ENCODE measurements at regions not wholly inside any gene's neighbourhood (a gene's known extent, or its start where the extent isn't known, plus 50 kb on each side); places are given as distances from the start of the nearest gene placed in this dataset.

- no peak for DNase-seq (ENCODE audit: low read depth)
These were observed 238.2 kb downstream of the EFNB2 start for GRCh38 chr13:106297283-106297682.

DNA sequence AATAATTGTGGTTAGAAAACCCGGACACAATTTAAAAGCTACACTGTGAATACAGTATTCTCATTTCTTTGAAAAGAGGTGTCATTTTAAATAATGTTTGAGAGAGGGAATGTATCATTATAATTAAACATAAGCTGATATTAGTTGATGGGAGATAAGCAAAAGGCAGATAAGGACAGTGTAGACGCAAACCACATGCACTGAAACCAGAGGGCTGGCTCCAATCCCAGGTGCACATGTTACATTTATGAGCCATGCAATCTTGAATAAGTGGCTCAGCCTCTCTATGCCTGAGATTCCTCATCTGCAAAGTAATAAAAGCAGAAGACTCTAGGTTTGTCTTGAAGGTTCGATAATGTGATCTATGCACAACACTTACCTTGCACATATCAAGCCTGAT, 238.7 kb downstream of the EFNB2 start:
- DNase-seq (ENCODE audit: low read depth) = no peak

- no peak for DNase-seq (ENCODE audit: low read depth)
These were observed 239.5 kb downstream of the EFNB2 start for GRCh38 chr13:106295971-106296370.

GRCh38 chr13:106291006-106291405, 244.5 kb downstream of the EFNB2 start:
- no peak for DNase-seq (ENCODE audit: low read depth)

DNA sequence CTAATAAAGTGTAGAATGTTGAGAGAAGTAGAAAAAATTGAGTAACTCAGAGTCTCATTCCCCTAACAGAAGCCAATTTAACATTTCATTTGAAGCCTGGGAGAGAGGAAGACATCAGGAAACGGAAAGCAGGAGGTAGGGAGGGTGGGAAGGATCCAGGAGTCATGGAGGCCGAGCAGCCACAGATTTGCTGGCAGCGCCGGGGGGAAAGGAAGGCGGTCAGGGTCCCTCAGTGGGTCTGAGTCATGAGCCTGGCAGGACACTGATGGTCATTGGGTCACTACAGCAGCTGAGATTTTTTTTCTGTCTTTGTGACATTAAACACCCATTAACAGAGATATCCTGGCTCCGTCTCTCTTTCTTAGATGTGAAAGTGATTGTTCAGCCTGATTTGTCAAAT, 248.1 kb downstream of the EFNB2 start:
- no peak for DNase-seq (ENCODE audit: low read depth)

GRCh38 chr13:106286811-106287210, 248.7 kb downstream of the EFNB2 start:
- no peak for DNase-seq (ENCODE audit: low read depth)

GRCh38 chr13:106284358-106284757, 251.1 kb downstream of the EFNB2 start:
- DNase-seq (ENCODE audit: low read depth) = no peak

- DNase-seq (ENCODE audit: low read depth) = no peak
These were observed 254.0 kb downstream of the EFNB2 start for GRCh38 chr13:106281426-106281825.

DNA sequence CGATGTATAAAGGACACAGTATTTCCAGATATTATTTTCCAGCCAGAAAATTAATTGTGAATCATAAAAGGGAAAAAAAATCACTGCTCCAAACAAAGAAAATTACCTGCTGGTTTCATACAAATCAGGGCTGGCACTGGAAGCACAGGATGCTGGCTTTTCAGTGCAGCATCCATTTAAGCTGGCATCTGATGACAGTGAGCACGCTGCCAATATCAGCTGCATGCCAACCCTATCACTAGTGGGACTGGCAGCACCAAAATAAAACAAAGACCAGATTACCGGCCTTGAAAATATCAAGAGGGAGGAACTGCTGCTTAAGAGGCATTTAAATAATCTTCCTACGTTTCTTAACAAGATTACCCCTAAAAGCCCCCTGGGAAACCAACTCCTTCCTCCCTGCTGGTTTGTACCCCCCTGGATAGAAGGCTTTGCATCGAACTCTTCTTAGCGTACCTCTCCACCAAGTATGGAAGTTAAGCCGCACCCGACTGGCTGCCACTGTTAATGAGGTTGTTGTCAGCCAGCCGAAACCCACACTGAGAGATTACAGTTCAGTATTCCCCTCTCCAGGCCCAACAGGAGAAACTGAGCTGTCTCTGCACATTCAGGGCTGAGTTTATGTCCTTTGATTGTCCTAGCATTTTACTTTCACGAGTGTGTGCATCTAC, 257.8 kb downstream of the EFNB2 start:
- no peak for DNase-seq (ENCODE audit: low read depth)

- DNase-seq (ENCODE audit: low read depth) = no peak
These were observed 258.6 kb downstream of the EFNB2 start for GRCh38 chr13:106276876-106277275.

GRCh38 chr13:106275446-106276032, 259.9 kb downstream of the EFNB2 start:
- no peak for DNase-seq (ENCODE audit: low read depth)

DNA sequence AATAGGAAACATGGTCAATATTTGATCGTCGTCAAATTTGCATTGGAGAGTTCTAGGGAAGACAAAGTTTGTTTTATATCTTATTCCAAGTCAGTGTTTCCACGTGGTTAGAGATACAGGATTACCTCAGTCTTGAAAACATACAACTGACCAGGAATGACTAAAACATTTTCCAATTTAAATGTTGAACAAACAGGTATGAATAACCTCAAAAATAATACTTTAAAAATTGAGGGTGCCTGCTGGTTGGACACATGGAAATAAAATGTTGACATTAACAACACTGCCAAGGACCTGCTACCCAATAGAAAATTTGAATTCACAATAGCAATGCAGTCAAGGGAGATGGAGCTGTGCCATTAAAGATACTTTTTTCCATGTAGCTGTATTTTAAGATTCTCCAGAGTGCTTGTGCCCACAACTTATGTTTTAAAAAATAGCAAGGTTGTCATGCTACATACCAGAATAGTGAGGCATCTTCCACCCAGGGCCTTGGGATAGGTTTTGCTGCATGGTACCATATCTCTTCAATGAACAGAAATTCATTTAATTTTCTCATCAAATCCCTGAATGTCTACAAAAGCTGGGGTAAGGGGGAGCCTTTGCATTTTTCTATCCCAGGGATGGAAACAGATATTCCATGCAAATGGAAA, 260.8 kb downstream of the EFNB2 start:
- DNase-seq (ENCODE audit: low read depth) = no peak

GRCh38 chr13:106263801-106264200, 271.7 kb downstream of the EFNB2 start:
- no peak for DNase-seq (ENCODE audit: low read depth)

DNA sequence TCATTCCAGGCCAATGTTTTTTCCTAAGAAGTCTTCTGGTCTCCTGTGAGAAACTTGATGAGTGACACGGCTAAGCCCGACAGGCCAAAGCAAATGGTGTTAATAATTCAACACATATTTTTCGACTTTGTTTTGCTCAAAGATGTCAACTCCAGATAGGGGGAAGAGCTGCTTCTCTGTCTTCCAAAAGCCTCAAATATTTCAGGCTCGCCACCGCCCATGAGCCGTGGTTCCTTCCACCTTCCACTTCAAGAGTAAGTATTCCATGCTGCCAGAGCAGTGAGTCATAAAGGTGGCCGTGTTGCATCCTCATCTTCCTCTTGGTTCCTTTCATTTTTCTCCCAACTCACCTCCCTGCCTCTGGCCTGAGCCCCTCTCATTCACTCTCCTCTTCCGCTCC, 272.6 kb downstream of the EFNB2 start:
- no peak for DNase-seq (ENCODE audit: low read depth)

DNA sequence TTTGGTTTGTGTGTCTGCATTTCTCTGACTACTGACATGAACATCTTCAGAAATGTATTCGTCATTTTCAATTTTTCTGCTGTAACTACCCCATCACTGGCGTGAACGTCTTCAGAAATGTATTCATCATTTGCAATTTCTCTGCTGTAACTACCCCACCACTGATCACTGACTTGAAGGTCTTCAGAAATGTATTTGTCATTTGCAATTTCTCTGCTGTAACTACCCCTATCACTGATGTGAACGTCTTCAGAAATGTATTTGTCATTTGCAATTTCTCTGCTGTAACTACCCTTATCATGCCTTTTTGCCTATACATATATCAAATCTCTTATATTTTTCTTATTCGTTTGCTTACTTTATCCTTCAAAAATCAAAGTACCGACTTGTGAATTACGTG, 274.0 kb downstream of the EFNB2 start:
- no peak for DNase-seq (ENCODE audit: low read depth)

GRCh38 chr13:106260352-106260751, 275.1 kb downstream of the EFNB2 start:
- no peak for DNase-seq (ENCODE audit: low read depth)

GRCh38 chr13:106259928-106260327, 275.5 kb downstream of the EFNB2 start:
- no peak for DNase-seq (ENCODE audit: low read depth)

- no peak for DNase-seq (ENCODE audit: low read depth)
These were observed 288.7 kb downstream of the EFNB2 start for GRCh38 chr13:106246666-106247188.

DNA sequence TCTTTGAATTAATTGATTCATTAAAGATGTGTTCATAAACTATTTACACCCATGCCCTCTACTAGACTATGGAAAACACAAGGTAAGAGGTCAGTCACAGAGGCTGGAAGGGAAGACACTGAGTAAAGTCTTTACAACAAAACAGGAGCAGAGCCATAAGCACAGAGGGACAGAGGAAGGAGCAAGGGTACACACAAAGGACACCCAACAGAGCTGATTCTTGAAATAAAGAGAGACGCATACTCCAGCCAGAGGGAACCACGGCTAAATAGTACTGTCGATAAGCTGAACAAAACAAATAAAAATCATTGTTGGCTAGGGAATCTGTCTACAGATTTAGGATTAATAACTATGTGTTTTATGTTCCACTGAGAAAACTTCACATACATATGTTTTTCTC, 289.2 kb downstream of the EFNB2 start:
- no peak for DNase-seq (ENCODE audit: low read depth)

DNA sequence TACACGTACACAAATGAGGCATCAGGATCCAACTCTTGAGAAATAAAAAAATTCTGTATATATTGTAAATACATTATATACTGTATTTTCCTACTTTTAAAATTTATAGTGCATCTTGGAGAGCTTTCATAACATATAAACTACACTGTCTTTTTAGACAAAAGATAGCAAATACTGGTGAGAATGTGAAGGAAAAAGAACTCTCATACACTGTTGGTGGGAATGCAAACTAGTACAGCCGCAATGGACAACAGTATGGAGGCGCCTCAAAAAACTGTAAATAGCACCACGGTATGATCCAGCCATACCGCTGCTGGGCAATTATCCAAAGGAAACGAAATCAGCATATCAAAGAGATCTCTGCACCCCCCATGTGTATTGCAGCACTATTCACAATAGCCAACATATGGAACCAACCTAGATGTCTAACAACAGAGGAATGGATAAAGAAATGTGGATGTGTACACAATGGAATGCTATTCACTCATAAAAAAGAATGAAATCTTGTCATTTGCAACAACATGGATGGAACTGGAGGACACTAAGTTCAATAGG, 292.4 kb downstream of the EFNB2 start:
- DNase-seq (ENCODE audit: low read depth) = no peak

- DNase-seq (ENCODE audit: low read depth) = no peak
These were observed 293.2 kb downstream of the EFNB2 start for GRCh38 chr13:106241974-106242953.

GRCh38 chr13:106238690-106239089, 296.8 kb downstream of the EFNB2 start:
- no peak for DNase-seq (ENCODE audit: low read depth)

All from activated T-cell treated with anti-CD3 and anti-CD28 coated beads for 1 hour (primary cell).